Upper lobe of right lung (tissue), 1 donor: ENCODE measurements at regions not wholly inside any gene's neighbourhood (a gene's known extent, or its start where the extent isn't known, plus 50 kb on each side); places are given as distances from the start of the nearest gene placed in this dataset.

Experiments
- ATAC-seq: fragments of 200-7000 bp; cut with Tn5 transposase; one replicate; pipeline ENCODE4 v1.9.1; 2020; ENCODE audit warnings: mild to moderate bottlenecking, moderate library complexity
- DNase-seq: peaks from one replicate; pipeline ENCODE4 v3.0.0-alpha.2; 2020
- H3K27ac ChIP-seq: fragments of 200-600 bp; one replicate; pipeline ENCODE4 v1.8.0; 2022
- H3K27me3 ChIP-seq: fragments of 200-600 bp; one replicate; pipeline ENCODE4 v1.8.0; 2022; ENCODE audit warnings: mild to moderate bottlenecking
- H3K36me3 ChIP-seq: fragments of 200-600 bp; one replicate; pipeline ENCODE4 v1.8.0; 2022
- H3K4me1 ChIP-seq: fragments of 200-600 bp; one replicate; pipeline ENCODE4 v1.8.0; 2022
- H3K4me3 ChIP-seq: fragments of 200-600 bp; one replicate; pipeline ENCODE4 v1.8.0; 2022; ENCODE audit warnings: mild to moderate bottlenecking
- H3K9me3 ChIP-seq: fragments of 200-600 bp; one replicate; pipeline ENCODE4 v1.8.0; 2022
- CTCF ChIP-seq: fragments of 200-600 bp; IDR thresholded peaks from one replicate; pipeline ENCODE4 v1.8.0; 2022; ENCODE audit warnings: antibody characterized with exemption
- intact Hi-C: fragments of 100-400 bp; cut with DNase I; formaldehyde crosslinking; loops from one replicate; pipeline ENCODE4 v1.11.0; 2022
- donor health status: DM: no; HTN: yes; CAD: no; lungs with severe emphysema.

GRCh38 chr5:124637011-124637410 is 109.4 kb downstream of the ZNF608 start:
- no peak for TF ChIP-seq CTCF
- no peak for DNase-seq
- no peaks in the 10 kb centered on the region for H3K4me1 ChIP-seq
- no peak overlapping the region for H3K27ac ChIP-seq
- intact Hi-C loops = no loop called here
- no peak for ATAC-seq
- no peaks in the 10 kb centered on the region for H3K27me3 ChIP-seq
- H3K36me3 ChIP-seq = peaks cover 28% of the 10 kb centered on the region
- no peaks in the 10 kb centered on the region for H3K9me3 ChIP-seq
- no peak overlapping the region for H3K4me3 ChIP-seq

GRCh38 chr5:124634741-124635323 is 111.6 kb downstream of the ZNF608 start:
- ATAC-seq (no peak), DNase-seq (no peak)
- H3K27ac ChIP-seq = no peak overlapping the region
- H3K4me1 ChIP-seq = no peaks in the 10 kb centered on the region
- no peak for TF ChIP-seq CTCF
- H3K36me3 ChIP-seq = peaks cover 14% of the 10 kb centered on the region
- H3K4me3 ChIP-seq = no peak overlapping the region
- H3K27me3 ChIP-seq = no peaks in the 10 kb centered on the region
- H3K9me3 ChIP-seq = no peaks in the 10 kb centered on the region
- intact Hi-C loops = no loop called here

- H3K27me3 ChIP-seq = no peaks in the 10 kb centered on the region
- ATAC-seq (no peak), DNase-seq (no peak)
- H3K9me3 ChIP-seq = no peaks in the 10 kb centered on the region
- no peak for TF ChIP-seq CTCF
- H3K36me3 ChIP-seq = peaks cover 10% of the 10 kb centered on the region
- no peak overlapping the region for H3K4me3 ChIP-seq
- H3K27ac ChIP-seq = no peak overlapping the region
- H3K4me1 ChIP-seq = no peaks in the 10 kb centered on the region
- intact Hi-C loops = no loop called here
Observed at GRCh38 chr5:124634228-124634739, 112.2 kb downstream of the ZNF608 start.

GRCh38 chr5:124633209-124633608 is 113.2 kb downstream of the ZNF608 start:
- Histone ChIP-seq H3K27ac (no peak overlapping the region), H3K36me3 (no peaks in the 10 kb centered on the region), H3K27me3 (no peaks in the 10 kb centered on the region), H3K9me3 (no peaks in the 10 kb centered on the region), H3K4me1 (no peaks in the 10 kb centered on the region), H3K4me3 (no peak overlapping the region)
- no peak for ATAC-seq
- no peak for TF ChIP-seq CTCF
- intact Hi-C loops = no loop called here
- no peak for DNase-seq

GRCh38 chr5:124631874-124632550 is 114.4 kb downstream of the ZNF608 start:
- no peak for TF ChIP-seq CTCF
- intact Hi-C loops = no loop called here
- H3K27ac ChIP-seq = no peak overlapping the region

More at GRCh38 chr5:124631874-124632550, 114.4 kb downstream of the ZNF608 start:
- ATAC-seq (peak; percentile 59), DNase-seq (no peak)
- H3K4me1 ChIP-seq = no peaks in the 10 kb centered on the region
- no peaks in the 10 kb centered on the region for H3K36me3 ChIP-seq
- no peak overlapping the region for H3K4me3 ChIP-seq
- H3K27me3 ChIP-seq = no peaks in the 10 kb centered on the region
- no peaks in the 10 kb centered on the region for H3K9me3 ChIP-seq
